Gastroesophageal sphincter (tissue), 4 donors: ENCODE measurements at regions not wholly inside any gene's neighbourhood (a gene's known extent, or its start where the extent isn't known, plus 50 kb on each side); places are given as distances from the start of the nearest gene placed in this dataset.
"Not testable (repeated sequence)": the region's sequence is repeated elsewhere in the genome, so short reads cannot be mapped to it uniquely, and the experiment has no call there.

Experiments used
- ATAC-seq: fragments of 150-250 bp; one replicate; pipeline ENCODE4 v1.9.1; 2016; ENCODE audit warnings: mild to moderate bottlenecking, moderate library complexity
- H3K27ac ChIP-seq, 4 donors: fragments of 200-600 bp; sonication (generic) in 3 of 4; 1 replicate in 3 of 4; 2 replicates in 1 of 4; pipeline ENCODE4 v1.5.1; 2016 to 2019
- H3K27me3 ChIP-seq: fragments of 200-600 bp; sonication (generic); one replicate; pipeline ENCODE4 v1.5.1; 2019
- H3K36me3 ChIP-seq, 2 donors: fragments of 200-600 bp; sonication (generic); one replicate each; pipeline ENCODE4 v1.5.1; 2019; ENCODE audit warnings: control low read depth in 1 of 2
- H3K4me1 ChIP-seq, 3 donors: fragments of 200-600 bp; sonication (generic); 1 replicate in 2 of 3; 2 replicates in 1 of 3; pipeline ENCODE4 v1.5.1; 2016 to 2019; ENCODE audit warnings: control low read depth in 2 of 3
- H3K4me3 ChIP-seq, 2 donors: fragments of 200-600 bp; sonication (generic); one replicate each; pipeline ENCODE4 v1.5.1; 2019; ENCODE audit warnings: mild to moderate bottlenecking in 1 of 2, moderate library complexity in 1 of 2
- H3K9me3 ChIP-seq, 3 donors: fragments of 200-600 bp; sonication (generic); one replicate each; pipeline ENCODE4 v1.5.1; 2017 to 2019; ENCODE audit warnings: control low read depth in 2 of 3
- CTCF ChIP-seq, 4 experiments: fragments of 200-600 bp in 2 of 4; fragments of 450-650 bp in 2 of 4; sonication (generic) in 1 of 4; IDR thresholded peaks; one replicate each; pipeline ENCODE4 v1.5.1; 2017 to 2019; ENCODE audit warnings: antibody characterized with exemption in 4 of 4, mild to moderate bottlenecking in 2 of 4, moderate library complexity in 2 of 4
- EP300 ChIP-seq: sonication (generic); formaldehyde crosslinking; IDR thresholded peaks from one replicate; pipeline ENCODE4 v1.6.1; 2017; ENCODE audit warnings: antibody characterized with exemption, mild to moderate bottlenecking
- POLR2A ChIP-seq, 2 donors: fragments of 450-650 bp; IDR thresholded peaks; one replicate each; pipeline ENCODE4 v1.6.1; 2017; ENCODE audit warnings: antibody characterized with exemption in 2 of 2, mild to moderate bottlenecking in 2 of 2, moderate library complexity in 1 of 2
- POLR2AphosphoS5 ChIP-seq: sonication (generic); formaldehyde crosslinking; IDR thresholded peaks from one replicate; pipeline ENCODE4 v1.6.1; 2017; ENCODE audit warnings: antibody characterized with exemption
- WGBS, 2 donors: methylation state at CpG; one replicate each; pipeline ENCODE4 v1.1.5; 2018; ENCODE audit warnings: low coverage in 1 of 2; 5-methylcytosine and 5-hydroxymethylcytosine counted together

- Histone ChIP-seq H3K4me1 (no peaks in the 10 kb centered on the region), H3K27ac (no peak overlapping the region), H3K4me3 (no peak overlapping the region), H3K27me3 (no peaks in the 10 kb centered on the region), H3K9me3 (peaks cover 0 to 4% (median 0%) of the 10 kb centered on the region in 3 donors), H3K36me3 (no peaks in the 10 kb centered on the region)
- no peak for ATAC-seq
- WGBS, 2 donors = 86 to 100% methylated on average over 1 of the region's 1 CpG
- TF ChIP-seq POLR2A (IDR thresholded peaks at IDR 0.05) (no peak), POLR2AphosphoS5 (no peak), EP300 (no peak), CTCF (IDR thresholded peaks at IDR 0.05) (no peak)
These were observed 172.8 kb upstream of the SPTLC3 start for GRCh38 chr20:12835999-12836398.

- WGBS, 2 donors = 41 to 44% methylated on average over 2 of the region's 2 CpGs
- Histone ChIP-seq H3K27ac (no peak overlapping the region), H3K9me3 (no peaks in the 10 kb centered on the region), H3K27me3 (no peaks in the 10 kb centered on the region), H3K4me3 (no peak overlapping the region), H3K4me1 (no peaks in the 10 kb centered on the region), H3K36me3 (no peaks in the 10 kb centered on the region)
- no peak for ATAC-seq
- no peak for TF ChIP-seq POLR2AphosphoS5
- TF ChIP-seq EP300 = no peak
These were observed 171.1 kb upstream of the SPTLC3 start for GRCh38 chr20:12837646-12838045.

GRCh38 chr20:12838261-12838866 is 170.4 kb upstream of the SPTLC3 start:
- no peak for ATAC-seq
- Histone ChIP-seq H3K27me3 (no peaks in the 10 kb centered on the region), H3K36me3 (no peaks in the 10 kb centered on the region), H3K4me3 (no peak overlapping the region), H3K9me3 (no peaks in the 10 kb centered on the region), H3K27ac (no peak overlapping the region), H3K4me1 (no peaks in the 10 kb centered on the region)
- TF ChIP-seq POLR2AphosphoS5 (no peak), CTCF (IDR thresholded peaks at IDR 0.05) (no peak), POLR2A (IDR thresholded peaks at IDR 0.05) (no peak), EP300 (no peak)
- 80 to 92% methylated on average over 2 to 3 of the region's 3 CpGs for WGBS, 2 donors

- Histone ChIP-seq H3K4me3 (no peak overlapping the region), H3K27me3 (no peaks in the 10 kb centered on the region), H3K4me1 (no peaks in the 10 kb centered on the region), H3K27ac (no peak overlapping the region), H3K36me3 (no peaks in the 10 kb centered on the region), H3K9me3 (no peaks in the 10 kb centered on the region)
- ATAC-seq = no peak
- TF ChIP-seq POLR2AphosphoS5 (no peak), EP300 (no peak), CTCF (IDR thresholded peaks at IDR 0.05) (no peak), POLR2A (IDR thresholded peaks at IDR 0.05) (no peak)
- WGBS, 2 donors = 0 to 15% methylated on average over 2 of the region's 2 CpGs
These were observed 160.9 kb upstream of the SPTLC3 start for GRCh38 chr20:12847872-12848271.

- WGBS, 2 donors = 11 to 12% methylated on average over 9 of the region's 9 CpGs
These were observed 159.4 kb upstream of the SPTLC3 start for GRCh38 chr20:12849225-12849910.

GRCh38 chr20:12857643-12858042 is 151.1 kb upstream of the SPTLC3 start:
- not testable (repeated sequence) for H3K4me3 ChIP-seq, H3K27me3 ChIP-seq, H3K36me3 ChIP-seq, ATAC-seq, H3K4me1 ChIP-seq, H3K27ac ChIP-seq
- WGBS, 2 donors = 83 to 94% methylated on average over 7 to 9 of the region's 9 CpGs
- peaks cover 0 to 16% (median 0%) of the 10 kb centered on the region in 3 donors for H3K9me3 ChIP-seq

More at GRCh38 chr20:12849225-12849910, 159.4 kb upstream of the SPTLC3 start:
- Histone ChIP-seq H3K36me3 (no peaks in the 10 kb centered on the region), H3K9me3 (peaks cover 0 to 3% (median 0%) of the 10 kb centered on the region in 3 donors), H3K27ac (no peak overlapping the region), H3K27me3 (no peaks in the 10 kb centered on the region), H3K4me1 (no peaks in the 10 kb centered on the region), H3K4me3 (no peak overlapping the region)
- ATAC-seq = no peak
- TF ChIP-seq EP300 (no peak), POLR2AphosphoS5 (no peak), CTCF (IDR thresholded peaks at IDR 0.05) (no peak), POLR2A (IDR thresholded peaks at IDR 0.05) (no peak)
